H9 (cell line): ENCODE measurements at regions not wholly inside any gene's neighbourhood (a gene's known extent, or its start where the extent isn't known, plus 50 kb on each side); places are given as distances from the start of the nearest gene placed in this dataset.

Experiments
- DNase-seq: peaks from one replicate; pipeline ENCODE4 v3.0.0-alpha.2; 2017
- H2AFZ ChIP-seq: one replicate; pipeline ENCODE4 v1.6.1; 2013; ENCODE audit warnings: mild to moderate bottlenecking, low read length, control low read depth, moderate library complexity
- H2AK5ac ChIP-seq: 2 replicates; pipeline ENCODE4 v1.6.1; 2013; ENCODE audit warnings: low read length, control low read depth, mixed read lengths; ENCODE audit not compliant: insufficient read length
- H2BK120ac ChIP-seq: one replicate; pipeline ENCODE4 v1.6.1; 2013; ENCODE audit warnings: low read depth, mild to moderate bottlenecking, low read length, control low read depth, inconsistent platforms; ENCODE audit not compliant: poor library complexity, severe bottlenecking
- H2BK12ac ChIP-seq: 2 replicates; pipeline ENCODE4 v1.6.1; 2013; ENCODE audit warnings: low read length, control low read depth, mixed read lengths, low read depth; ENCODE audit not compliant: insufficient read length
- H2BK15ac ChIP-seq: 2 replicates; pipeline ENCODE4 v1.6.1; 2013; ENCODE audit warnings: low read depth, low read length, control low read depth
- H2BK20ac ChIP-seq: one replicate; pipeline ENCODE4 v1.6.1; 2013; ENCODE audit warnings: low read depth, mild to moderate bottlenecking, low read length, control low read depth, inconsistent platforms; ENCODE audit not compliant: poor library complexity, severe bottlenecking
- H2BK5ac ChIP-seq: 2 replicates; pipeline ENCODE4 v1.6.1; 2013; ENCODE audit warnings: low read length, control low read depth, mixed read lengths; ENCODE audit not compliant: insufficient read length
- H3K14ac ChIP-seq: 2 replicates; pipeline ENCODE4 v1.6.1; 2013; ENCODE audit warnings: low read length, control low read depth; ENCODE audit not compliant: insufficient read depth
- H3K18ac ChIP-seq: 2 replicates; pipeline ENCODE4 v1.6.1; 2013; ENCODE audit warnings: low read depth, mild to moderate bottlenecking, mixed read lengths, low read length, control low read depth; ENCODE audit not compliant: insufficient read length
- H3K23ac ChIP-seq: 2 replicates; pipeline ENCODE4 v1.6.1; 2013; ENCODE audit warnings: low read length, control low read depth, mixed read lengths, low read depth; ENCODE audit not compliant: insufficient read length
- H3K23me2 ChIP-seq: 2 replicates; pipeline ENCODE4 v1.6.1; 2013; ENCODE audit warnings: low read depth, mild to moderate bottlenecking, mixed read lengths, low read length, control low read depth; ENCODE audit not compliant: insufficient read length, poor library complexity, severe bottlenecking
- H3K27ac ChIP-seq: 2 replicates; pipeline ENCODE4 v1.5.1; 2013; ENCODE audit warnings: low read length, control low read depth, mixed read lengths, low read depth; ENCODE audit not compliant: insufficient read length
- H3K27me3 ChIP-seq: 2 replicates; pipeline ENCODE4 v1.6.1; 2013; ENCODE audit warnings: low read length, control low read depth, inconsistent platforms; ENCODE audit not compliant: insufficient read depth
- H3K4ac ChIP-seq: 2 replicates; pipeline ENCODE4 v1.6.1; 2013; ENCODE audit warnings: low read depth, mild to moderate bottlenecking, control low read depth, inconsistent platforms, low read length, moderate library complexity
- H3K4me1 ChIP-seq: 2 replicates; pipeline ENCODE4 v1.6.1; 2013; ENCODE audit warnings: low read length, control low read depth, inconsistent platforms; ENCODE audit not compliant: insufficient read depth
- H3K4me2 ChIP-seq: 2 replicates; pipeline ENCODE4 v1.6.1; 2013; ENCODE audit warnings: low read length, control low read depth, mixed read lengths; ENCODE audit not compliant: insufficient read length, insufficient read depth
- H3K56ac ChIP-seq: 2 replicates; pipeline ENCODE4 v1.6.1; 2013; ENCODE audit warnings: low read depth, mild to moderate bottlenecking, mixed read lengths, low read length, control low read depth; ENCODE audit not compliant: insufficient read length
- H3K79me1 ChIP-seq: 2 replicates; pipeline ENCODE4 v1.6.1; 2013; ENCODE audit warnings: low read depth, mild to moderate bottlenecking, moderate library complexity, low read length, control low read depth, inconsistent platforms; ENCODE audit not compliant: insufficient read depth, poor library complexity, severe bottlenecking
- H3K79me2 ChIP-seq: 2 replicates; pipeline ENCODE4 v1.6.1; 2013; ENCODE audit warnings: low read length, control low read depth, inconsistent platforms; ENCODE audit not compliant: insufficient read depth
- H3K9ac ChIP-seq: 2 replicates; pipeline ENCODE4 v1.6.1; 2013; ENCODE audit warnings: low read length, control low read depth, mixed read lengths; ENCODE audit not compliant: insufficient read length; ENCODE audit errors: extremely low read depth
- H3K9me3 ChIP-seq: one replicate; pipeline ENCODE4 v1.6.1; 2013; ENCODE audit warnings: low read depth, low read length, inconsistent platforms; ENCODE audit not compliant: control insufficient read depth
- H3T11ph ChIP-seq: one replicate; pipeline ENCODE4 v1.6.1; 2013; ENCODE audit warnings: mild to moderate bottlenecking, low read length, control low read depth, inconsistent platforms
- H4K20me1 ChIP-seq: one replicate; pipeline ENCODE4 v1.6.1; 2013; ENCODE audit not compliant: control insufficient read depth, insufficient read length, insufficient read depth
- H4K5ac ChIP-seq: 2 replicates; pipeline ENCODE4 v1.6.1; 2013; ENCODE audit warnings: low read depth, mild to moderate bottlenecking, mixed read lengths, low read length, control low read depth; ENCODE audit not compliant: insufficient read length
- H4K8ac ChIP-seq: replicated peaks from 2 replicates; pipeline ENCODE4 v1.6.1; 2013; ENCODE audit warnings: low read length, control low read depth, mixed read lengths, low read depth; ENCODE audit not compliant: insufficient read length
- H4K91ac ChIP-seq: 2 replicates; pipeline ENCODE4 v1.6.1; 2013; ENCODE audit warnings: low read depth, mild to moderate bottlenecking, moderate library complexity, mixed read lengths, low read length, control low read depth; ENCODE audit not compliant: insufficient read length
- H3K27ac Mint-ChIP-seq, 3 experiments: 2 replicates in 2 of 3; 3 replicates in 1 of 3; pipeline ENCODE4 v1.8.0; 2020 to 2021; ENCODE audit warnings: mixed read lengths in 3 of 3, mild to moderate bottlenecking in 1 of 3, moderate library complexity in 1 of 3
- H3K27me3 Mint-ChIP-seq: 2 replicates; pipeline ENCODE4 v1.8.0; 2021; ENCODE audit warnings: low read depth, mild to moderate bottlenecking, moderate library complexity, mixed read lengths
- H3K36me3 Mint-ChIP-seq, 3 experiments: 2 replicates in 2 of 3; 3 replicates in 1 of 3; pipeline ENCODE4 v1.8.0; 2020 to 2021; ENCODE audit warnings: low read depth in 3 of 3, mixed read lengths in 3 of 3; ENCODE audit not compliant: insufficient read depth in 1 of 3
- H3K4me1 Mint-ChIP-seq, 2 experiments: 2 replicates each; pipeline ENCODE4 v1.8.0; 2020; ENCODE audit warnings: mixed read lengths in 2 of 2
- H3K4me3 Mint-ChIP-seq, 2 experiments: 2 replicates in 1 of 2; 3 replicates in 1 of 2; pipeline ENCODE4 v1.8.0; 2020 to 2021; ENCODE audit warnings: mild to moderate bottlenecking in 2 of 2, mixed read lengths in 2 of 2, moderate library complexity in 1 of 2
- H3K9me3 Mint-ChIP-seq, 2 experiments: 2 replicates in 1 of 2; 3 replicates in 1 of 2; pipeline ENCODE4 v1.8.0; 2020; ENCODE audit warnings: mild to moderate bottlenecking in 2 of 2, mixed read lengths in 2 of 2, moderate library complexity in 1 of 2
- CTCF ChIP-seq: fragments of 200-600 bp; sonication (generic); conservative IDR thresholded peaks from 3 replicates; pipeline ENCODE4 v1.8.0; 2021; ENCODE audit warnings: antibody characterized with exemption, mild to moderate bottlenecking
- WGBS: extraction: QIAGEN DNeasy Blood & Tissue Kit; methylation state at CpG from one replicate; pipeline ENCODE4 v1.1.7; 2013; ENCODE audit warnings: missing lambda C conversion rate, low lambda C conversion rate, mixed read lengths; ENCODE audit not compliant: insufficient read length; ENCODE audit errors: extremely low coverage; 5-methylcytosine and 5-hydroxymethylcytosine counted together

GRCh38 chr16:8194794-8195193, 395.5 kb downstream of the TMEM114 start:
- H3K4me1 Mint-ChIP-seq: peaks cover 12 to 15% of the 10 kb centered on the region in 2 experiments
- Histone ChIP-seq H3K27me3 (no peaks in the 10 kb centered on the region), H3K79me2 (no peaks in the 10 kb centered on the region), H3K9ac (no peak overlapping the region), H4K5ac (no peak overlapping the region), H2BK120ac (no peak overlapping the region), H3K56ac (no peak overlapping the region), H3K18ac (no peak overlapping the region), H3K27ac (no peak overlapping the region), H2BK20ac (no peak overlapping the region), H3K14ac (no peak overlapping the region), H4K8ac (no peak overlapping the region), H3K79me1 (no peaks in the 10 kb centered on the region), H2BK15ac (no peak overlapping the region), H2AK5ac (no peak overlapping the region), H3T11ph (no peak overlapping the region), H4K91ac (no peak overlapping the region), H3K9me3 (no peaks in the 10 kb centered on the region), H3K23ac (no peak overlapping the region), H3K4me1 (no peaks in the 10 kb centered on the region), H2BK5ac (no peak overlapping the region), H3K23me2 (no peaks in the 10 kb centered on the region), H2AFZ (no peak overlapping the region), H3K4ac (no peak overlapping the region), H4K20me1 (no peaks in the 10 kb centered on the region), H2BK12ac (no peak overlapping the region), H3K4me2 (no peak overlapping the region)
- WGBS: no CpG with 5 or more reads among the region's 2 CpGs
- TF ChIP-seq CTCF: peak; percentile 85
- no peak overlapping the region for H3K4me3 Mint-ChIP-seq
- no peak overlapping the region for H3K27ac Mint-ChIP-seq
- DNase-seq: peak; percentile 64
- H3K27me3 Mint-ChIP-seq: no peaks in the 10 kb centered on the region; the same call in 1 of the 2 replicates
- peaks cover 0 to 1% (median 0%) of the 10 kb centered on the region in 3 experiments; a peak in 1 of 7 replicates for H3K36me3 Mint-ChIP-seq
- no peaks in the 10 kb centered on the region for H3K9me3 Mint-ChIP-seq
